ENCODE measurements at regions not wholly inside any gene's neighbourhood (a gene's known extent, or its start where the extent isn't known, plus 50 kb on each side); places are given as distances from the start of the nearest gene placed in this dataset.

DNA sequence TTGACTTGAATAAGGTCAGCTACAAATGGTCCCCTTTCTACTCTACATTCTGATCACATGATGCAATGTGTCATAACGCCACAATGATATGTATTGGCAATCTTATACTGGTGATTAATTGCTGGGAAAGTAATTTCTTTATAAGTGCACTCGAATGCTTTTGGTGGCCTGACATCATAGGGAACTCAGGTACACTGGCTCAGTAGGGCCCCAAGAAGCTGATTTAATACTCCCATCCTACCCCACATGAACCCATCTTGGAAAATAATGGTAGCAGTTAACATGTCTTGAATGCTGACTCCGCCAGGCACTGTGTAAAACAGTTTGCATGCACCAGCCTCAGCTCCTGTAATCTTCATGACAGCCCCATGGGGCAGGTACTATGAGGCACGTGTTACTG, 186.9 kb downstream of the SNX10 start:
- TF ChIP-seq, protein P1, sequence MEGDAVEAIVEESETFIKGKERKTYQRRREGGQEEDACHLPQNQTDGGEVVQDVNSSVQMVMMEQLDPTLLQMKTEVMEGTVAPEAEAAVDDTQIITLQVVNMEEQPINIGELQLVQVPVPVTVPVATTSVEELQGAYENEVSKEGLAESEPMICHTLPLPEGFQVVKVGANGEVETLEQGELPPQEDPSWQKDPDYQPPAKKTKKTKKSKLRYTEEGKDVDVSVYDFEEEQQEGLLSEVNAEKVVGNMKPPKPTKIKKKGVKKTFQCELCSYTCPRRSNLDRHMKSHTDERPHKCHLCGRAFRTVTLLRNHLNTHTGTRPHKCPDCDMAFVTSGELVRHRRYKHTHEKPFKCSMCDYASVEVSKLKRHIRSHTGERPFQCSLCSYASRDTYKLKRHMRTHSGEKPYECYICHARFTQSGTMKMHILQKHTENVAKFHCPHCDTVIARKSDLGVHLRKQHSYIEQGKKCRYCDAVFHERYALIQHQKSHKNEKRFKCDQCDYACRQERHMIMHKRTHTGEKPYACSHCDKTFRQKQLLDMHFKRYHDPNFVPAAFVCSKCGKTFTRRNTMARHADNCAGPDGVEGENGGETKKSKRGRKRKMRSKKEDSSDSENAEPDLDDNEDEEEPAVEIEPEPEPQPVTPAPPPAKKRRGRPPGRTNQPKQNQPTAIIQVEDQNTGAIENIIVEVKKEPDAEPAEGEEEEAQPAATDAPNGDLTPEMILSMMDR (IDR thresholded peaks at IDR 0.05; ENCODE audit: low read depth, low read length) = no peak

DNA sequence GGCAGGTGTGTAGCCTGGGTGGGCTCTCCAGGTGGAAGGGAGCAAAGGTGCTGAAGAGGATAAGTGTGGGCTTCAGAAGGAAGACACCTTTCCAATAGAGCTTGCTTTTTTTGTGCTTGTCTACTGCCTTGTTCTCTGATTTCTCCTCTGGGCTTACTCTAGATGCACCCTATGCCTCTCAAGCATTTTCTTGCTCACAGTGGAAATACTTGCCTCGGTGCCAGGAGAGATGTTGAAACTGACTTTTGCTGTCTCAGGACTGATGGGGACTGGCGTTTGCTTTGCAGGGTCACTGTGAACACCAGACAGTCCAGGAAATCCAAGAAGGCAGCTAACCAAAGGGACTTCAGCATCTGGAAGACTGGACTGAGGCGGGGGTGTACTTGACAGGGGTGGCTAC, 187.9 kb downstream of the SNX10 start:
- TF ChIP-seq, protein P1 (IDR thresholded peaks at IDR 0.05; ENCODE audit: low read depth, low read length) = no peak
- no peak for DNase-seq (ENCODE audit: extremely low read depth, low read depth)

More for the DNA sequence above, 186.9 kb downstream of the SNX10 start:
- DNase-seq (ENCODE audit: extremely low read depth, low read depth) = no peak

DNA sequence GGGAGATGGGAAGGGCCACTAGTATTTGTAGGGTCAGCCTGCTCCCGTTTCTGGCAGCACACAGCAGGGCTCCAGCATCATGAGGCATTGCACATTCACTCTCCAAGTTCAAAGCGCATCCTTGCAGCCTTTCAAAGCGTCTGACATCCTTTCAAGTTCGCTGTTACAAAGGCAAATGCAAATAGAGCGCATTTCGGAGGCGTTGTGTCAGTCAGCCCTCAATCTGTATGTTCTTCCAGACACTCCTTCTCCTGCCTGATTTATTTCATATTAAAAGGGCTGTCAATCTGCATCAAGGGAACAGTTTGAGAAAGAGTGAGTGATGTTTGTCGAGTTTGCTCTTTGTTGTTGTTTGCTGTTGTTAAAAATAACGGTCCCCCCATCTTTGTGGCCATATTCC, 188.5 kb downstream of the SNX10 start:
- TF ChIP-seq, protein P1 (IDR thresholded peaks at IDR 0.05; ENCODE audit: low read depth, low read length) = no peak
- DNase-seq (ENCODE audit: extremely low read depth, low read depth) = no peak

DNA sequence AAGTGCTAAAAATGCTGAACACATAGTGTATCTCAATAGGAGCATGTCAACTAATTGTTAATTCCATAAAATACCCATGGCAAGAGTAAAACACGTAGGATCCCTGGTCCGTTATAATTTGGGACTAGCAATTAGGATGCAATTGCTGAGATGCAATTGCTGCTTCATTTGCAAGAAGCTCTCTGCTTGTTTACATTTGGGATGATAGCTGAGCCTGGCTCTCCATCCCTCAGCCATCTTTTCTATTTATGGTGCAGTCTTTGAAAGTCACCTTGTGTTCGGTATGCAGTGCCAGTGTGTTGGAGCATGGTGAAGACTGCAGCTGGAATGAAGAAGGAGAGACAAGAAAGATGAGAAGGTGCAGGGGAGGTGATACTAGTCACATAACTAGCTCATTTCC, 191.3 kb downstream of the SNX10 start:
- TF ChIP-seq, protein P1 (IDR thresholded peaks at IDR 0.05; ENCODE audit: low read depth, low read length) = no peak
- DNase-seq (ENCODE audit: extremely low read depth, low read depth) = no peak

DNA sequence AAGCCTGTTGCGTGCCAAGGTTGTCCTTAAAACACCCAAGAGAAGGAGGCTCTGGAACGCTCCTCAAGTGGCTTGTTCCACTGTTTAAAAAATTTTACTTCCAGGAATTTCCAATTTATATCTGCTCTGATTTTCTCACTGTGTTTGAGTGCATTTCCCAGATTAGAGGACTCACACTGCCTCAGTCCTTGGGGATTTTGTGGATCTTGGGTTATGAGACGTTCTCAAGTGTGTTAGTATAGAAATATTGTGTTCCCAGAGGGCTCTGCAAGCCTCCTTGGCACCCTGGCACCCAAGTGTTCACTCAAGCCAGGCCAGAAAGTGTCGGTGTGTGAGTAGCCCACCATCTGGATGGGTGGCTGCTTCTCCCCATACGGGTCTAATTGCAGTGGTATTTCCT, 192.2 kb downstream of the SNX10 start:
- DNase-seq (ENCODE audit: extremely low read depth, low read depth) = no peak
- TF ChIP-seq, protein P1 (IDR thresholded peaks at IDR 0.05; ENCODE audit: low read depth, low read length) = no peak

DNA sequence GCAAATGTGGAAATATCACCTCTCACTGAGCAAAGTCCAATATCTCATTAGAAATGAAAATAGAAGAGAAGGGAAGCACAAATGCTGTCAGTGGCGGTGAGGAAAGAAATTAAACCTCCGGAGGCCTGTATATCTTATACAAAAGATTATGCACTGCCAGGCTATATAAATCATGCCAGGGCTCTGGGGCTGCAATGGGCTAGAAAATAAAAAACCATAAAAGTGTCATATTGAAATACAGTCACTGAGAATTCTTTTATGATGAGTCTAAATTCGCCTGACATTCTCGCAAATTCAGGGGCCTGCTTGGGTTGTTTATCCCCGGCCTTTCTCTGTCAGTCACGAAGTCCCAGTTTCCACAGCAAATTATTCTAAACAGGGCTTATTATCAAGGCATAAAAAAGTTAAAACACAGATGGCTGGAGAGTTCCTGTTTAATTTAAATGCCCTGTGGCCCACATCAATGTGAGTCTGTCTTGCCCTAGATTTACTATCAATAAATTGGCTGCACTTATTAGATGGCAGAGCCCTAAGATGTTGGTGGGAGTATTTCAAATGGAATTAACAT, 193.8 kb downstream of the SNX10 start:
- TF ChIP-seq, protein P1 (IDR thresholded peaks at IDR 0.05; ENCODE audit: low read depth, low read length) = no peak
- DNase-seq (ENCODE audit: extremely low read depth, low read depth) = no peak

DNA sequence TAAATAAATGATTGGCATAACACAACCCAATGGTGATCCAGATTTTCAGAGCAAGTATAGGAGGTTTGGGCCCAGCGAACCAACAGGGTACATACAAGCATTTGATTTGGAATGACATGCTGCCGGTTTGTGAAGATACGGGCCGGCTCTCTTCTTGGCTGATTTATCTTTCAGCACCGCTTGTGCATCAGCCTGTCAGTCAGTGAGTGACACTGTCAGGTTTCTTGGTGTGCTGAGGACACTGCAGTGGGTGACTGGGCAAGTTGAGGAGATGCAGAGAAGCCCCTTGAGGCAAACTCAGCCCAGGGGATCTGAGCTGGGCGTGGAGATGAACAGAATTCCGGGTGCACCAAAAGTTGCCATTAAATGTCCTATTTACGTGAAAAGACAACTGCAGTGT, 194.5 kb downstream of the SNX10 start:
- TF ChIP-seq, protein P1 (IDR thresholded peaks at IDR 0.05; ENCODE audit: low read depth, low read length) = no peak
- no peak for DNase-seq (ENCODE audit: extremely low read depth, low read depth)
